ENCODE measurements at regions not wholly inside any gene's neighbourhood (a gene's known extent, or its start where the extent isn't known, plus 50 kb on each side); places are given as distances from the start of the nearest gene placed in this dataset.

DNA sequence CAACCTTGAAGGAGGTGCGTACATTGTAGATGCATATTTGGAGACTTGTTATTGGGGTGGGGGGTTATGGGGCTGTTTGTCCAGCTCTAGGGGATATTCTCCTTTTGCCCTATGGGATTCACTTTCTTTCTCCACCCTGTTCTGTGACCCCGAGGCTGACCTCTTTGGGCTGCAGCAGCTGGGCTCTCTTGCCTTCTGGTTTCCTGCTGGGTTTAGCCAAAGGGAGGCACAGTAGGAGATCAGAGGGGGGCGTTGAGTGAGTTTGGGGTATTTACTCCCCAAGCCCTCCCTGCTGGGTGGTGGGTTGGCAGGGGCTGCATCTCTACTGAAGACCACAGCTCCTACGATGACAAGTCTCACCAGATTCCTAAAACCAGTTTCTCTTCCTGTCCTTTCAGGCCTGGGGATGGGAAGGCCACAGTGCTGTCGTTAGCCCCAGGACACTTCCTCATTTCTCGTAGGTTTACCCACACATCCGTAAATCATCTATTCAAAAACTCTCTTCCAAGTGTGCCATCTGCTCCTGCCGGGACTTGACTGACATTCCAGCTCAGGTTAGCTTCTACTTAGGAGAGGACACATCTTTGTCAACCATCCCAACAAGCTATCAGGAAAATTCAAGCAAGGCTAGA is 127.1 kb downstream of the TMEM30B start:
- TF ChIP-seq, protein P1, sequence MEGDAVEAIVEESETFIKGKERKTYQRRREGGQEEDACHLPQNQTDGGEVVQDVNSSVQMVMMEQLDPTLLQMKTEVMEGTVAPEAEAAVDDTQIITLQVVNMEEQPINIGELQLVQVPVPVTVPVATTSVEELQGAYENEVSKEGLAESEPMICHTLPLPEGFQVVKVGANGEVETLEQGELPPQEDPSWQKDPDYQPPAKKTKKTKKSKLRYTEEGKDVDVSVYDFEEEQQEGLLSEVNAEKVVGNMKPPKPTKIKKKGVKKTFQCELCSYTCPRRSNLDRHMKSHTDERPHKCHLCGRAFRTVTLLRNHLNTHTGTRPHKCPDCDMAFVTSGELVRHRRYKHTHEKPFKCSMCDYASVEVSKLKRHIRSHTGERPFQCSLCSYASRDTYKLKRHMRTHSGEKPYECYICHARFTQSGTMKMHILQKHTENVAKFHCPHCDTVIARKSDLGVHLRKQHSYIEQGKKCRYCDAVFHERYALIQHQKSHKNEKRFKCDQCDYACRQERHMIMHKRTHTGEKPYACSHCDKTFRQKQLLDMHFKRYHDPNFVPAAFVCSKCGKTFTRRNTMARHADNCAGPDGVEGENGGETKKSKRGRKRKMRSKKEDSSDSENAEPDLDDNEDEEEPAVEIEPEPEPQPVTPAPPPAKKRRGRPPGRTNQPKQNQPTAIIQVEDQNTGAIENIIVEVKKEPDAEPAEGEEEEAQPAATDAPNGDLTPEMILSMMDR (IDR thresholded peaks at IDR 0.05): no peak
- no peak for TF ChIP-seq POLR2A (IDR thresholded peaks at IDR 0.05)
- no peak for TF ChIP-seq EP300 (IDR thresholded peaks at IDR 0.05; ENCODE audit: low read depth)
- TF ChIP-seq POLR2AphosphoS5 (IDR thresholded peaks at IDR 0.05): no peak
